HG03378 (cell line): ENCODE measurements at regions not wholly inside any gene's neighbourhood (a gene's known extent, or its start where the extent isn't known, plus 50 kb on each side); places are given as distances from the start of the nearest gene placed in this dataset.

ENCODE experiments used
- ATAC-seq: cut with Tn5 transposase; IDR thresholded peaks from one replicate; pipeline ENCODE4 v1.9.1; 2021; ENCODE audit warnings: mild to moderate bottlenecking, moderate library complexity; ENCODE audit not compliant: unreplicated experiment

GRCh38 chr7:84506151-84506550 is 311.6 kb upstream of the SEMA3A start:
- no peak for ATAC-seq

- ATAC-seq = no peak
These were observed 307.6 kb upstream of the SEMA3A start for GRCh38 chr7:84502239-84502638.

GRCh38 chr7:84497873-84498272 is 303.3 kb upstream of the SEMA3A start:
- ATAC-seq = no peak

- no peak for ATAC-seq
These were observed 300.5 kb upstream of the SEMA3A start for GRCh38 chr7:84495128-84495527.

- ATAC-seq = no peak
These were observed 297.8 kb upstream of the SEMA3A start for GRCh38 chr7:84492098-84493034.

- ATAC-seq = no peak
These were observed 296.1 kb upstream of the SEMA3A start for GRCh38 chr7:84490661-84491060.

GRCh38 chr7:84484502-84485079 is 290.0 kb upstream of the SEMA3A start:
- ATAC-seq = no peak

- no peak for ATAC-seq
These were observed 287.9 kb upstream of the SEMA3A start for GRCh38 chr7:84482476-84482875.

GRCh38 chr7:84479059-84479458 is 284.5 kb upstream of the SEMA3A start:
- no peak for ATAC-seq

GRCh38 chr7:84477786-84478478 is 283.3 kb upstream of the SEMA3A start:
- ATAC-seq = no peak

- no peak for ATAC-seq
These were observed 279.8 kb upstream of the SEMA3A start for GRCh38 chr7:84474436-84474835.

GRCh38 chr7:84471576-84471975 is 277.0 kb upstream of the SEMA3A start:
- no peak for ATAC-seq

GRCh38 chr7:84469034-84469433 is 274.4 kb upstream of the SEMA3A start:
- ATAC-seq = no peak

- ATAC-seq = no peak
These were observed 267.7 kb upstream of the SEMA3A start for GRCh38 chr7:84462259-84462658.

- ATAC-seq = no peak
These were observed 266.5 kb upstream of the SEMA3A start for GRCh38 chr7:84461093-84461492.

GRCh38 chr7:84455788-84456187 is 261.2 kb upstream of the SEMA3A start:
- no peak for ATAC-seq

- no peak for ATAC-seq
These were observed 259.8 kb upstream of the SEMA3A start for GRCh38 chr7:84454174-84454959.

GRCh38 chr7:84452618-84453017 is 258.0 kb upstream of the SEMA3A start:
- ATAC-seq = no peak

GRCh38 chr7:84450772-84451171 is 256.2 kb upstream of the SEMA3A start:
- no peak for ATAC-seq

GRCh38 chr7:84447636-84448293 is 253.2 kb upstream of the SEMA3A start:
- no peak for ATAC-seq
